Breast epithelium (tissue), 3 donors: ENCODE measurements at regions not wholly inside any gene's neighbourhood (a gene's known extent, or its start where the extent isn't known, plus 50 kb on each side); places are given as distances from the start of the nearest gene placed in this dataset.

Source experiments
- CTCF ChIP-seq, 3 donors: fragments of 450-650 bp; IDR thresholded peaks; one replicate each; pipeline ENCODE4 v1.5.1; 2016 to 2017; ENCODE audit warnings: antibody characterized with exemption in 3 of 3, mild to moderate bottlenecking in 3 of 3, moderate library complexity in 3 of 3
- POLR2AphosphoS5 ChIP-seq, 3 donors: sonication (generic); formaldehyde crosslinking; IDR thresholded peaks; one replicate each; pipeline ENCODE4 v1.6.1; 2017; ENCODE audit warnings: antibody characterized with exemption in 3 of 3

- TF ChIP-seq CTCF (IDR thresholded peaks at IDR 0.05), result no peak
- TF ChIP-seq POLR2AphosphoS5 (IDR thresholded peaks at IDR 0.05), result no peak
Observed at GRCh38 chr6:105651969-105652368, 249.1 kb upstream of the PREP start.
